ENCODE measurements at regions not wholly inside any gene's neighbourhood (a gene's known extent, or its start where the extent isn't known, plus 50 kb on each side); places are given as distances from the start of the nearest gene placed in this dataset.

- no peak for TF ChIP-seq CTCF (conservative IDR thresholded peaks at IDR 0.05; ENCODE audit: low read depth)
- ChIA-PET POLR2A (ENCODE audit: low non-redundant PET) (no interaction called here), CTCF (interaction anchor here (0.7 kb wide), 1 partner anchor 53 kb away, joined by 3 read pairs; no protein-coding TSS in a partner anchor)
- no peak for DNase-seq (ENCODE audit: low spot score)
- no peak overlapping the region for H3K27ac ChIP-seq
These were observed 162.1 kb upstream of the PCSK5 start for GRCh38 chr9:75728391-75728790.

- POLR2A ChIA-PET (ENCODE audit: low non-redundant PET) = no interaction called here
- TF ChIP-seq CTCF (conservative IDR thresholded peaks at IDR 0.05; ENCODE audit: low read depth) = no peak
- no peak overlapping the region for H3K27ac ChIP-seq
- DNase-seq (ENCODE audit: low spot score) = no peak
- CTCF ChIA-PET = no interaction called here
These were observed 155.7 kb upstream of the PCSK5 start for GRCh38 chr9:75734802-75735201.

- no peak for TF ChIP-seq CTCF (conservative IDR thresholded peaks at IDR 0.05; ENCODE audit: low read depth)
- H3K27ac ChIP-seq = no peak overlapping the region
- ChIA-PET CTCF (no interaction called here), POLR2A (ENCODE audit: low non-redundant PET) (no interaction called here)
- DNase-seq (ENCODE audit: low spot score) = no peak
These were observed 150.4 kb upstream of the PCSK5 start for GRCh38 chr9:75739884-75740611.

GRCh38 chr9:75743855-75744254 is 146.6 kb upstream of the PCSK5 start:
- CTCF ChIA-PET = interaction anchor here (0.6 kb wide), 1 partner anchor 56 kb away, joined by 3 read pairs; no protein-coding TSS in a partner anchor
- H3K27ac ChIP-seq = no peak overlapping the region
- no peak for DNase-seq (ENCODE audit: low spot score)
- no peak for TF ChIP-seq CTCF (conservative IDR thresholded peaks at IDR 0.05; ENCODE audit: low read depth)
- POLR2A ChIA-PET (ENCODE audit: low non-redundant PET) = interaction anchor here (0.7 kb wide), 1 partner anchor 318 kb away, joined by 3 read pairs; no protein-coding TSS in a partner anchor

GRCh38 chr9:75754080-75754479 is 136.4 kb upstream of the PCSK5 start:
- TF ChIP-seq CTCF (conservative IDR thresholded peaks at IDR 0.05; ENCODE audit: low read depth) = no peak
- CTCF ChIA-PET = no interaction called here
- DNase-seq (ENCODE audit: low spot score) = no peak
- POLR2A ChIA-PET (ENCODE audit: low non-redundant PET) = no interaction called here
- H3K27ac ChIP-seq = no peak overlapping the region

- ChIA-PET POLR2A (ENCODE audit: low non-redundant PET) (no interaction called here), CTCF (no interaction called here)
- TF ChIP-seq CTCF (conservative IDR thresholded peaks at IDR 0.05; ENCODE audit: low read depth) = no peak
- no peak overlapping the region for H3K27ac ChIP-seq
- DNase-seq (ENCODE audit: low spot score) = no peak
These were observed 115.3 kb upstream of the PCSK5 start for GRCh38 chr9:75775166-75775565.

Data from RWPE1 (cell line).